ENCODE measurements at regions not wholly inside any gene's neighbourhood (a gene's known extent, or its start where the extent isn't known, plus 50 kb on each side); places are given as distances from the start of the nearest gene placed in this dataset.

- TF ChIP-seq GATA2 (IDR thresholded peaks at IDR 0.05; ENCODE audit: low read depth, low read length): no peak
- no peak for TF ChIP-seq GATA3 (IDR thresholded peaks at IDR 0.05; ENCODE audit: low read depth, low read length)
Measured at GRCh38 chr2:136255127-136255526, 137.2 kb upstream of the CXCR4 start.

All from SH-SY5Y (cell line).